AG04449 (cell line): ENCODE measurements at regions not wholly inside any gene's neighbourhood (a gene's known extent, or its start where the extent isn't known, plus 50 kb on each side); places are given as distances from the start of the nearest gene placed in this dataset.

Experiments used
- CTCF ChIA-PET: fragments of 350-600 bp; formaldehyde crosslinking; extraction: SDS; loops from one replicate; lab custom pipeline; 2021; ENCODE audit warnings: antibody characterized with exemption; lab: Yijun Ruan, JAX
- POLR2A ChIA-PET: fragments of 400-600, 350-600 bp; formaldehyde crosslinking; extraction: SDS; loops from one replicate; lab custom pipeline; 2020; ENCODE audit warnings: antibody characterized with exemption, inconsistent platforms; lab: Yijun Ruan, JAX
- DNase-seq: peaks from one replicate; pipeline ENCODE4 v3.0.0-alpha.2; 2010; ENCODE audit warnings: low read depth, low spot score
- H3K4me3 ChIP-seq: 2 replicates; pipeline ENCODE4 v1.5.1; 2011; ENCODE audit warnings: low read depth, mild to moderate bottlenecking, control low read depth, low read length
- CTCF ChIP-seq: IDR thresholded peaks from one replicate; pipeline ENCODE4 v1.5.1; 2011; ENCODE audit warnings: mild to moderate bottlenecking, moderate library complexity, low read length, control low read depth, inconsistent platforms; ENCODE audit not compliant: insufficient read depth; ENCODE audit errors: missing control alignments

DNA sequence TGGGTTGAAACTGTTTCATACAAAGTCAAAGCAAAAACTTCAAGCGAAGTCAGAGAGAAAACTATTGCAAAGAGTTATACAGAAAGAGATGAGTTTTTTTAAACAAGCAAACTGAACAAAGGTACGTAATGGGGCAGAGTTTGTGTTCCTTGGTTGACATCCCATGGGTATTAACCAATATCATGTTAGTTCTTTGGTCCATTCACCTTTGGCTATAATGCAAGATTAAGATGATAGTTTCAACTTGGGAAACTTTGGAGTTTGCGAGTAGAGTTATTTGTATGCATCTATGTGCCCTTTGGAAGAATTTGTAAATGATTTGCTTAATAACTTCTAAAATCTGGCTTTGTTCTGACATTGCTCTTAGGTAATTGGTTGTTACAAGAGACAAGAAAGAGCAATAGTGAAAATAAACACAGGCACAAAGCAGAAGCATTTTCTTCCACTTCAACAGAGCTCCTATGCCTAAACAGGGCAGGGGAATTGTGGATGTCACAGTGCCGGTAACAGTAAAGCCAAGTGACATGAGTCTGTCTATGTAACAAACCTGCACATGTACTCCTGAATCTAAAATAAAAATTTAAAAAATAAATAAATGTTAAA is 936.1 kb downstream of the SUCLG1 start:
- CTCF ChIA-PET: no interaction called here
- POLR2A ChIA-PET: no interaction called here
- TF ChIP-seq CTCF: no peak
- DNase-seq: no peak
- no peak overlapping the region for H3K4me3 ChIP-seq

- no peak for DNase-seq
- TF ChIP-seq CTCF: no peak
- CTCF ChIA-PET: no interaction called here
- POLR2A ChIA-PET: no interaction called here
- no peak overlapping the region for H3K4me3 ChIP-seq
Observed at GRCh38 chr2:83517727-83518368, 941.2 kb downstream of the SUCLG1 start.

- ChIA-PET CTCF (no interaction called here), POLR2A (no interaction called here)
- TF ChIP-seq CTCF: no peak
- no peak for DNase-seq
- H3K4me3 ChIP-seq: no peak overlapping the region
Observed at GRCh38 chr2:83516503-83516902, 942.6 kb downstream of the SUCLG1 start.

DNA sequence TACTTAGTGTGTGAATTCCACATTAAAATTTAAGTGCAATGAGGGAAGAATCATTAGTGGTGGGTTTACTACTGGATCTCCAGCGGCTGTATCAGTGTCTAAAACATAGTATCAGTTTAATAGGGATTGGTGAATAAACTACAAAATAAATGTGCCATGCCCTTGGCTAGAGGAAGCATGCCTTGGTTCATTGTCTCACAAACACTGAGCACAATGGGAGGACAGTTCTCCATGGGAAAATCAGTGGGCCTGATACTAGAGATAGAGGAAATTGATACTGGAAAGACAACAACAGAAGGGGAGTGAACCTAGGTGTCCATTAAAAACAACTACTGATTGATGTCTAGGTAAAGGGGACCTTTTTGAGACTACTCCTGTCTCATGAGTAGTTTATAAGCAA is 971.6 kb downstream of the SUCLG1 start:
- POLR2A ChIA-PET: no interaction called here
- TF ChIP-seq CTCF: no peak
- no peak overlapping the region for H3K4me3 ChIP-seq
- DNase-seq: no peak
- CTCF ChIA-PET: no interaction called here

DNA sequence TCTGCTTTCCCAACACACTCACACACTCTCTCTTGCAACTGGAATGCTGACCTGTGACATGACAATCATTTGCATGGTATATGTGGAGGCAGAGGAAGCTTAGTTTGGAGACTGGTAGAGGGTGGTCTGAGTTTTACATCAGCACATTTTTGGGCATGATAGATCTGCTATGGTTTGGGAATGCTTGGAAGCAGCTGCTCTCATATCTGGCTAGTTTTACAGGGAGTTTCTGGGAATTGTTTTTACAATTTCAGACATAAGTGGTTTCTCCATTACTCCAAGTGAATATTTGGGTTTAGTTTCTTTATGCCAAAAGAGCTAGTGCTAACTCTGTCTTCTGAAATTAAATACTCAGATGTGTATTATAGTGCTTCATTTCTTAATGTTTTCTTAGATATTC is 977.6 kb downstream of the SUCLG1 start:
- no peak for DNase-seq
- TF ChIP-seq CTCF: no peak
- POLR2A ChIA-PET: no interaction called here
- H3K4me3 ChIP-seq: no peak overlapping the region
- CTCF ChIA-PET: no interaction called here

GRCh38 chr2:83478037-83478436 is 981.0 kb downstream of the SUCLG1 start:
- ChIA-PET POLR2A (no interaction called here), CTCF (no interaction called here)
- TF ChIP-seq CTCF: no peak
- no peak overlapping the region for H3K4me3 ChIP-seq
- DNase-seq: no peak
